Body of pancreas (tissue), 4 donors: ENCODE measurements at regions not wholly inside any gene's neighbourhood (a gene's known extent, or its start where the extent isn't known, plus 50 kb on each side); places are given as distances from the start of the nearest gene placed in this dataset.

ENCODE experiments used
- ATAC-seq: fragments of 150-250 bp; one replicate; pipeline ENCODE4 v1.9.1; 2016
- DNase-seq, 4 donors: peaks; one replicate each; pipeline ENCODE4 v3.0.0-alpha.2; 2019
- H3K27ac ChIP-seq, 4 donors: fragments of 200-600 bp; sonication (generic); 1 replicate in 3 of 4; 2 replicates in 1 of 4; pipeline versions ENCODE4 v1.5.1 to v1.6.1; 2016 to 2019; ENCODE audit warnings: mild to moderate bottlenecking in 1 of 4, mixed read lengths in 1 of 4, moderate library complexity in 1 of 4
- H3K27me3 ChIP-seq, 2 donors: fragments of 200-600 bp; sonication (generic); one replicate each; pipeline ENCODE4 v1.6.0; 2016; ENCODE audit warnings: mild to moderate bottlenecking in 1 of 2
- H3K36me3 ChIP-seq, 2 donors: fragments of 200-600 bp; sonication (generic); replicated peaks in 1 of 2; 2 replicates each; pipeline ENCODE4 v1.5.1; 2016; ENCODE audit warnings: low read depth in 2 of 2; ENCODE audit not compliant: insufficient read depth in 1 of 2
- H3K4me1 ChIP-seq: fragments of 200-600 bp; sonication (generic); one replicate; pipeline ENCODE4 v1.6.0; 2016
- H3K4me3 ChIP-seq, 2 donors: fragments of 200-600 bp; sonication (generic); 1 replicate in 1 of 2; 2 replicates in 1 of 2; pipeline ENCODE4 v1.5.1; 2016 to 2019
- H3K9me3 ChIP-seq, 3 donors: fragments of 200-600 bp; sonication (generic); 1 replicate in 2 of 3; 2 replicates in 1 of 3; pipeline ENCODE4 v1.5.1; 2016
- POLR2A ChIP-seq, 3 donors: fragments of 450-650 bp; IDR thresholded peaks; one replicate each; pipeline ENCODE4 v1.6.1; 2016; ENCODE audit warnings: antibody characterized with exemption in 3 of 3, mild to moderate bottlenecking in 2 of 3
- WGBS, 2 donors: methylation state at CpG; one replicate each; pipeline ENCODE4 v1.1.5; 2017; 5-methylcytosine and 5-hydroxymethylcytosine counted together
- intact Hi-C: fragments of 100-400 bp; cut with DNase I; formaldehyde crosslinking; loops from one replicate; pipeline ENCODE4 v1.15.1; 2023
- TF ChIP-seq, protein P1 (sequence below), 7 experiments: fragments of 450-650 bp in 4 of 7; fragments of 200-600 bp in 3 of 7; sonication (generic) in 3 of 7; IDR thresholded peaks; one replicate each; pipeline ENCODE4 v1.5.1; 2016 to 2019; ENCODE audit warnings: antibody characterized with exemption in 7 of 7

DNA sequence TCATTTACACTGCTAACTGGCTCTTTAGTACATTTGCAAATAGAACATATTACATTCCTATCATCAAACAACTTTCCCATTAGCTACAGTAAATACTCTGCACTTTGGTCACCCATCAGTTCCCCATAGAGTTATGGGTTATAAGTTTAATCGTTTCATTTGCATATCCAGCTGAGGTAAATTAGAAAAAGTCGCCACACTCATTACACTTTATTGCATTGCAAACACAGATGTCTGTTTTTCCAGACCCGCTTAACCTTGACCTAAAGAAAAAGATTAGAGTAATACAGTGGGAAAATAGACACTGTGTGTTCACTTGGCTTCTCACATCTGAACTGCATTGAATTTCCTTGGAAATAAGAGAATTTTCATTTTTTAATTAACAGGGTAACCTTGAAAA, 213.1 kb upstream of the PSMD7 start:
- no peaks in the 10 kb centered on the region for H3K9me3 ChIP-seq
- TF ChIP-seq, protein P1, sequence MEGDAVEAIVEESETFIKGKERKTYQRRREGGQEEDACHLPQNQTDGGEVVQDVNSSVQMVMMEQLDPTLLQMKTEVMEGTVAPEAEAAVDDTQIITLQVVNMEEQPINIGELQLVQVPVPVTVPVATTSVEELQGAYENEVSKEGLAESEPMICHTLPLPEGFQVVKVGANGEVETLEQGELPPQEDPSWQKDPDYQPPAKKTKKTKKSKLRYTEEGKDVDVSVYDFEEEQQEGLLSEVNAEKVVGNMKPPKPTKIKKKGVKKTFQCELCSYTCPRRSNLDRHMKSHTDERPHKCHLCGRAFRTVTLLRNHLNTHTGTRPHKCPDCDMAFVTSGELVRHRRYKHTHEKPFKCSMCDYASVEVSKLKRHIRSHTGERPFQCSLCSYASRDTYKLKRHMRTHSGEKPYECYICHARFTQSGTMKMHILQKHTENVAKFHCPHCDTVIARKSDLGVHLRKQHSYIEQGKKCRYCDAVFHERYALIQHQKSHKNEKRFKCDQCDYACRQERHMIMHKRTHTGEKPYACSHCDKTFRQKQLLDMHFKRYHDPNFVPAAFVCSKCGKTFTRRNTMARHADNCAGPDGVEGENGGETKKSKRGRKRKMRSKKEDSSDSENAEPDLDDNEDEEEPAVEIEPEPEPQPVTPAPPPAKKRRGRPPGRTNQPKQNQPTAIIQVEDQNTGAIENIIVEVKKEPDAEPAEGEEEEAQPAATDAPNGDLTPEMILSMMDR (IDR thresholded peaks at IDR 0.05) = no peak
- no peak for TF ChIP-seq POLR2A (IDR thresholded peaks at IDR 0.05)
- H3K36me3 ChIP-seq = no peaks in the 10 kb centered on the region
- no peak for ATAC-seq
- no peaks in the 10 kb centered on the region for H3K27me3 ChIP-seq
- H3K4me3 ChIP-seq = no peak overlapping the region
- WGBS, 2 donors = 13 to 22% methylated on average over 3 of the region's 3 CpGs
- no peak overlapping the region for H3K27ac ChIP-seq
- no peak for DNase-seq
- peaks cover 8% of the 10 kb centered on the region for H3K4me1 ChIP-seq
- intact Hi-C loops = no loop called here

DNA sequence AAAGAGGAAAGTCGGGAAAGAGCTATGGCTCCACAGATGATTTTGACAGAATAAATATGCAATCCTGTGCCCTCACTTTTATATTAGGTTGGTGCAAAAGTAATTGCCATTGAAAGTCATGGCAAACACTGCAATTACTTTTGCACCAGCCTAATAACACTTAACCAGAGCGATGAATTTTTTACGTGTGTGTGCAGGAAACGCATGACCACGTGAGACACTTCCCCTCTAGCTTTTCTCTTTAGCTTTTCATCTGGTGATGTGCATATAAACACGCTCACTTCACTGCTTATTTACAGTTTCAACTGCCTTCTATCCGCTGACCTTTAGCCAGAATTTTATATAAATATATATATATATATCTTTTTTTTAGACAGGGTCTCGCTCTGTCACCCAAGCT, 216.3 kb upstream of the PSMD7 start:
- ATAC-seq = no peak
- WGBS, 2 donors = 74 to 82% methylated on average over 8 of the region's 8 CpGs

DNA sequence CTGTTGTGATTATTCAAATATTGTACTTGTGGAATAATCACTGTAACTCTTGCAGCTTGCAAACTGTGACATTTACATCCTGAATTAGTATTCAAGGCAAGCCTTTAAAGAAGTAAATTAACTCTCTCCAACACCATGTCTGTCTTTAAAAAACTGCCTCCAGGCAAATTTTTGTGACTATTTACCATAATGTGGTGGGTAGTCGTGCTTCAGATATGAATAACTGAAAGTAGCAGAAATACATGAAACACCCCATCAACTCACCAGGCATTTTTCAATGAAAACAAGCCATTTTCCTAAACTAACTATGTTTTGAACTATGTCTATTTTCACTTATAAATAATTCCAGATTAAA, 217.4 kb upstream of the PSMD7 start:
- no peak for TF ChIP-seq POLR2A (IDR thresholded peaks at IDR 0.05)
- TF ChIP-seq, protein P1 (IDR thresholded peaks at IDR 0.05) = no peak
- no peak for DNase-seq
- no peaks in the 10 kb centered on the region for H3K36me3 ChIP-seq
- peaks cover 6% of the 10 kb centered on the region for H3K4me1 ChIP-seq
- no peak overlapping the region for H3K4me3 ChIP-seq
- H3K27me3 ChIP-seq = no peaks in the 10 kb centered on the region
- no peak for ATAC-seq
- 58 to 60% methylated on average over 1 of the region's 1 CpG for WGBS, 2 donors
- H3K27ac ChIP-seq = no peak overlapping the region
- H3K9me3 ChIP-seq = no peaks in the 10 kb centered on the region
- intact Hi-C loops = no loop called here

More for the DNA sequence above, 216.3 kb upstream of the PSMD7 start:
- Histone ChIP-seq H3K27ac (no peak overlapping the region), H3K4me3 (no peak overlapping the region), H3K27me3 (no peaks in the 10 kb centered on the region), H3K4me1 (peaks cover 8% of the 10 kb centered on the region), H3K9me3 (no peaks in the 10 kb centered on the region), H3K36me3 (no peaks in the 10 kb centered on the region)
- TF ChIP-seq, protein P1 (IDR thresholded peaks at IDR 0.05) = no peak
- no peak for TF ChIP-seq POLR2A (IDR thresholded peaks at IDR 0.05)
- intact Hi-C loops = no loop called here
- DNase-seq = no peak

DNA sequence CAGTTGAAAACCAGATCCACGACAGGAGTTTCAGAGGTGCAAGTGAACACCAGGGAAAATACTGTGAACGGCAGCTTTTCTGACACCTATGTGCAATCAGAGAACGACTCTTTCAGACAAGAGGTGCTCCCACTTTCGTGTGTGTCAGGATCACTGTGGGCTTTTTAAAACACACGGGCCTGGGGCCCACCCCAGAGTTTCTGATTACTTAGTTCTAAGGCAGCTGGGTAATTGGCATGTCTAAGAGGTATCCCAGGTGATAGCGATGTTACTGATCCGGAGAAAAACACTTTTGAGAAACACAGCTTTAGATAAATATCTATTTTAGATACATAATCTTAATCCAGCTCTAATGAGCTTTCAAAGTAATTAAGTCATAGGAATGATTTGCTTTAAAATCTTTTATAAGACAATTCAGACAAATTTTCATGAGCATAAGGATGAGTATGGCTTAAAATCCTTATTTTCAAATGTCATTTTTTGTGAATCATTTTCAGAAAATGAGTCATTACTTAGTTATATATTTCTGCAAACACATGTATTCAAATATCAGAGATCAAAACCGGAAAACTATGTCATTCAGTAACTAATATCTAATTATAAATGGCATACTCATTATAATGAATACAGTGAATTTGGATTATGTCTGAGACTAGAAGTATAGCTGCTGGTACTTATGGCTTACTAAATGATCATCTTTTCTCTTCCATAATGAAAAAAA, 217.9 kb upstream of the PSMD7 start:
- TF ChIP-seq POLR2A (IDR thresholded peaks at IDR 0.05) = no peak
- TF ChIP-seq, protein P1 (IDR thresholded peaks at IDR 0.05) = no peak
- Histone ChIP-seq H3K4me3 (no peak overlapping the region), H3K36me3 (no peaks in the 10 kb centered on the region), H3K9me3 (no peaks in the 10 kb centered on the region), H3K27me3 (no peaks in the 10 kb centered on the region), H3K4me1 (peaks cover under 1% of the 10 kb centered on the region), H3K27ac (no peak overlapping the region)
- no peak for ATAC-seq
- intact Hi-C loops = no loop called here
- WGBS, 2 donors = 57 to 58% methylated on average over 8 of the region's 8 CpGs
- DNase-seq = no peak

DNA sequence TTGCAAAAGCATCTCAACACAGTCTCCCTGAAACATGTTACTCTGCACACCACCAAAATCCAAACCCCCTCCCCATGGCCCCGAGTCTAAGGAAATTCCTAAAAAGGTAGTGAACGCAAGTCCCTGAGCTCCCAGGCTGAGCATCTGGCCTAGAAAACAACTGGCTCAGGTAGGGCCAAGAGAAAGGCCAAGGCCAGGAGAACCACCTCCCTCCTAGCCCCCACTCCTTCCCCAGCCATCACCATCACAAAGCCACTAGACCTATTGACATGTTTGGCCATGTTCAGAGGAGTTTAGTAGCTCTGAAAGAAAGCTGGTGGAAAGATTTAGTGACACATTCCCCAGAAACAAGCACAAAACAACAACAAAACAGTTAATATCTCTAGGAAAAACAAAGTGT, 220.0 kb upstream of the PSMD7 start:
- Histone ChIP-seq H3K36me3 (no peaks in the 10 kb centered on the region), H3K27me3 (no peaks in the 10 kb centered on the region), H3K4me1 (no peaks in the 10 kb centered on the region), H3K9me3 (no peaks in the 10 kb centered on the region), H3K27ac (no peak overlapping the region), H3K4me3 (no peak overlapping the region)
- 78 to 93% methylated on average over 2 of the region's 2 CpGs for WGBS, 2 donors
- DNase-seq (no peak), ATAC-seq (no peak)
- TF ChIP-seq, protein P1 (IDR thresholded peaks at IDR 0.05) = no peak
- intact Hi-C loops = no loop called here
